GM12875 (cell line): ENCODE measurements at regions not wholly inside any gene's neighbourhood (a gene's known extent, or its start where the extent isn't known, plus 50 kb on each side); places are given as distances from the start of the nearest gene placed in this dataset.

Source experiments
- H3K4me3 ChIP-seq: one replicate; pipeline ENCODE4 v1.5.1; 2011; ENCODE audit warnings: low read depth, low read length, control low read depth
- TF ChIP-seq, protein P1 (sequence below): IDR thresholded peaks from 2 replicates; pipeline ENCODE4 v1.5.1; 2011; ENCODE audit warnings: low read depth, mild to moderate bottlenecking, control low read depth, inconsistent platforms, low read length, moderate library complexity, borderline replicate concordance; ENCODE audit not compliant: insufficient read depth

DNA sequence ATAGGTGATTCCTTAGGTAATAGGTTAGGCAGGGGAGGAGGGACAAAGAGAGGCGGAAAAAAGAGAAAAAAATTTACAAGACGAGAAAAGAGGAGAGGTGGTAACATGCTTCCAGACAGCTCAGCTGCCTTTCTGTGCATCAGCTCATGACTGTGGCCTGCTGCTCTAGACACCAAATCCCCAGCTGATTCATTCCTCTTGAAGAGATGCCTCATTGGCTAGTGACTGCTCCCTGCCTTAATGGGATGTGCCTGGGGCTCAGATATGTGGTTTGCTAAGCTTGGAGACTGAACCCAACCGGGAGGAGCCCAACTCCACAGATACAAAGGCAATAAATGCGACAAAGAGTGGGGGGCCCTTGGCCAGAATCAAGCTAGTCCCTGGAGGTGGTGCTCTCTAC is 105.9 kb upstream of the FAM20A start:
- TF ChIP-seq, protein P1, sequence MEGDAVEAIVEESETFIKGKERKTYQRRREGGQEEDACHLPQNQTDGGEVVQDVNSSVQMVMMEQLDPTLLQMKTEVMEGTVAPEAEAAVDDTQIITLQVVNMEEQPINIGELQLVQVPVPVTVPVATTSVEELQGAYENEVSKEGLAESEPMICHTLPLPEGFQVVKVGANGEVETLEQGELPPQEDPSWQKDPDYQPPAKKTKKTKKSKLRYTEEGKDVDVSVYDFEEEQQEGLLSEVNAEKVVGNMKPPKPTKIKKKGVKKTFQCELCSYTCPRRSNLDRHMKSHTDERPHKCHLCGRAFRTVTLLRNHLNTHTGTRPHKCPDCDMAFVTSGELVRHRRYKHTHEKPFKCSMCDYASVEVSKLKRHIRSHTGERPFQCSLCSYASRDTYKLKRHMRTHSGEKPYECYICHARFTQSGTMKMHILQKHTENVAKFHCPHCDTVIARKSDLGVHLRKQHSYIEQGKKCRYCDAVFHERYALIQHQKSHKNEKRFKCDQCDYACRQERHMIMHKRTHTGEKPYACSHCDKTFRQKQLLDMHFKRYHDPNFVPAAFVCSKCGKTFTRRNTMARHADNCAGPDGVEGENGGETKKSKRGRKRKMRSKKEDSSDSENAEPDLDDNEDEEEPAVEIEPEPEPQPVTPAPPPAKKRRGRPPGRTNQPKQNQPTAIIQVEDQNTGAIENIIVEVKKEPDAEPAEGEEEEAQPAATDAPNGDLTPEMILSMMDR, result no peak
- no peak overlapping the region for H3K4me3 ChIP-seq

DNA sequence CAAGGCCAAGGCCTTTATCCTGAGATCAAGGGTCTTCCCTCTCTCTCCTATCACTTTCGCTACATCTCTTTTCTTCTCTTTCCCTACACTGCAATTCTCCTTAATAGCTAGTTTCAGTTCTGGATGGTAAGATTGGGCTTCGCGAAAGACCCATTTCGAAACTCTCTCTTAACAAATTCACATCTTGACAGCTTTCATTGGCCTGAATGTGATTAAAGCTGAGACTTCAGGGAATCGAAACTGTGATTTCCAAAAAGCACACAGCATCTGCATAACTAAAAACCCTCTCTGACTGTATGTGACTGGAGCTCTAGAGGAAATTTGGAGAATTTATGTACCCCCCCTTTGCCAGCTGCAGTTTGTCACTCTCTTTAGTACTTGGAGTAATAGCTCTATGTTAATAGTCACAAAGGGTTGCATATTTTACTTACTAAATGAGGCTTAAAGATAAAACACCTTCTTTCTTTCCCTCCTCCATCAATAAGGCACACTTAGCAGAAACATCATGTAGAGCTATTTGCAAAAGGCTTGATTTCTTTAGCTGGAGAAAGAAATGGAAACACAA is 105.3 kb upstream of the FAM20A start:
- no peak overlapping the region for H3K4me3 ChIP-seq

GRCh38 chr17:68705714-68706076 is 104.5 kb upstream of the FAM20A start:
- TF ChIP-seq, protein P1, result no peak
- H3K4me3 ChIP-seq, result no peak overlapping the region

More for the DNA sequence above, 105.3 kb upstream of the FAM20A start:
- TF ChIP-seq, protein P1, result no peak

DNA sequence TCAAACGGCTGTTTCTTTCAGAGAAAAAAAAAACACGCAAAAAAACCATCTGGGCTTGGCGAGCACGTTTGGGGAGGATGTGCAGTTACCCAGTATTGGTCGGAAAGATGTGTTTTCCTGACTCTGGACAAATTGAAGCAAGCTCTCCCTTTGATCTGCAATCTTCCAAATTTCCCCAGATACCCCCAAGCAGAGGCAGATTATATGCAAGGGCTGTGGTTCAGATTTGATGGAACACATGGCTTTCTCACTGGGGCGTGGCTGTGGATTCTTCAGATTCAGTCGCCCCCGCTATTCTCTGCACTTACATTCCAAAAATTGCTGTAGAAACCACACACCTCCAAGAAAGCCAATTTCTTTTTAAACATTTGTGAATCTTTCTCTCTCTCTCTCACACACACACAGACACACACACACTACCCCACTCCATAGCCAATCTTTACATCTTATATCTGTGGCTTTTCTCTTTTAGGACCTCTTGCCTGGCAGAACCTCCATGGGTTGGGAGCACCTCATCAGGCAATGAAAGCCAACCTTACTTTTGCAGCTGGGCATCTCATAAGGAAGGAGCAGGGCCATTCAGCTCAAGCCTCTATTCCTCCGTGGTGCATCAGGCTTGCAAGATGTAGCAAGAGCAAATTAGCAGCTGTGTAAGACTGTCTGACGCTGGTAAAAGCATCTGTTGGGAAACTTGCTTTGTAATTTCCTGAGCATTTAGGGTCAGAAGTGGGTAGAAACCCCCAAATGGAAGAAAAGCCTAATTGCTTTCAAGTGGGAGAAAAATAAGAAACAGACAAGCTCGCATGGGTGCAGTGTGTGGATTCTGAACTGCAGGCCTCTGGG is 103.9 kb upstream of the FAM20A start:
- H3K4me3 ChIP-seq, result no peak overlapping the region
- TF ChIP-seq, protein P1, result no peak

GRCh38 chr17:68701046-68701445 is 99.9 kb upstream of the FAM20A start:
- TF ChIP-seq, protein P1, result no peak

DNA sequence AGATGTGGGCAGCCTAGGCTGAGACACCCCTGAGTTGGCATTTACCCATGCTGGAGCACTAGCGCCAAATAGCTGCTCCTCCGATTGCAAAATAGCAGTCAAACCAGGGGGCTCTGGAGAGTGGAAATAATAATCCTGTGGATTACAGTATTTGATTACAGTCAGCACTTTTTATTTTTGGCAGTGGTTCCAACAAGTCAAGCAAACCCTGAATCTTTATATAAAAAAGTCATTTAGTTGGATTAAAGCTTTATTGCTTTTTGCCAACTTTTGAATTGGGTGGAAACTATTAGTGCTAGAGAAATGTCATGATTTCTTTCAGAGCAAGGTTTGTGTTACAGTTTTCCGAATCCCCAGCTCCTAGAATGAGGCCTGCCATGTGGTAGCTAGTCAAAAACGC is 99.3 kb upstream of the FAM20A start:
- TF ChIP-seq, protein P1, result no peak
- H3K4me3 ChIP-seq, result no peak overlapping the region

More at GRCh38 chr17:68701046-68701445, 99.9 kb upstream of the FAM20A start:
- no peak overlapping the region for H3K4me3 ChIP-seq

DNA sequence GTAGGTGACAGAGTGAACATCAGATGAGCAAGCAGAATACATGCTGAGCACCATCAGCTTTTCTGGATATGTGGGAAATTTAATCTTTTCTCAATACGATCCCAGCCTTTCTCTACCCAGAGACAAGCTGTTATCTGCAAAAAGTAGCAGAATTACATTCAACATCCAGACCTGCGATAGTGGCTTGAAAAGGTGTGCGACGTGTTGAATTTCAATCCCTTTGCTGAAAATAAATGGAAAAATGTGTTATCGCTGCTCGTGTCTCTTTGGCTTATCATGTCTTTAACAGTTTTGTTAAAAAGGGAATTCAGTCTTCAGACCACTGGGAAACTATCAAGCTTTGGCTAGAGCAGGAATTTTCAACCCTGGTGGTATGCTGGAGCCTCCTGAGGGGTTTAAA is 98.8 kb upstream of the FAM20A start:
- no peak overlapping the region for H3K4me3 ChIP-seq
- TF ChIP-seq, protein P1, result no peak
